ENCODE measurements at regions not wholly inside any gene's neighbourhood (a gene's known extent, or its start where the extent isn't known, plus 50 kb on each side); places are given as distances from the start of the nearest gene placed in this dataset.

DNA sequence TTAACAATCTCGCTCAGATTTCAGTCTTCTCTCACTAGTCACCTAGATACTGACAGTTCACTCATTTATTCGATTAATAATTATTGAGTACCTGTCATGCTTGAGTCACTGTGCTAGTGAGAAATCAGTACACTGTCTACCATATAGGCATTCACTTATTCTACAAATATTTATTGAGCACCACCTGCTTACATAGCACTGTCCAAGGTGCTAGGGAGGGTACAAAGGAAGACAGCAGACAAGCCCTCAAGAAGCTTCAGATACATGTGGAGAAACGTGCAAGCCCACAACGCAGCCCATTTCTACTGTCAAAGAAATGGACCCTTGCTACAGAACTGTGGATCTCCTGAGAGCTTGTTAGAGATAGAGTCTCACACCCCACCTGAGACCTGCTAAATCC is 85.1 kb upstream of the SNAP25 start:
- POLR2A ChIA-PET: no interaction called here
- CTCF ChIA-PET: interaction anchor here (1.1 kb wide), 1 partner anchor 8 kb away, joined by 4 read pairs; no protein-coding TSS in a partner anchor
- TF ChIP-seq, protein P1, sequence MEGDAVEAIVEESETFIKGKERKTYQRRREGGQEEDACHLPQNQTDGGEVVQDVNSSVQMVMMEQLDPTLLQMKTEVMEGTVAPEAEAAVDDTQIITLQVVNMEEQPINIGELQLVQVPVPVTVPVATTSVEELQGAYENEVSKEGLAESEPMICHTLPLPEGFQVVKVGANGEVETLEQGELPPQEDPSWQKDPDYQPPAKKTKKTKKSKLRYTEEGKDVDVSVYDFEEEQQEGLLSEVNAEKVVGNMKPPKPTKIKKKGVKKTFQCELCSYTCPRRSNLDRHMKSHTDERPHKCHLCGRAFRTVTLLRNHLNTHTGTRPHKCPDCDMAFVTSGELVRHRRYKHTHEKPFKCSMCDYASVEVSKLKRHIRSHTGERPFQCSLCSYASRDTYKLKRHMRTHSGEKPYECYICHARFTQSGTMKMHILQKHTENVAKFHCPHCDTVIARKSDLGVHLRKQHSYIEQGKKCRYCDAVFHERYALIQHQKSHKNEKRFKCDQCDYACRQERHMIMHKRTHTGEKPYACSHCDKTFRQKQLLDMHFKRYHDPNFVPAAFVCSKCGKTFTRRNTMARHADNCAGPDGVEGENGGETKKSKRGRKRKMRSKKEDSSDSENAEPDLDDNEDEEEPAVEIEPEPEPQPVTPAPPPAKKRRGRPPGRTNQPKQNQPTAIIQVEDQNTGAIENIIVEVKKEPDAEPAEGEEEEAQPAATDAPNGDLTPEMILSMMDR (IDR thresholded peaks at IDR 0.05; ENCODE audit: control extremely low read depth, extremely low read depth, low read depth, missing control alignments): no peak
- DNase-seq (ENCODE audit: extremely low spot score): no peak

DNA sequence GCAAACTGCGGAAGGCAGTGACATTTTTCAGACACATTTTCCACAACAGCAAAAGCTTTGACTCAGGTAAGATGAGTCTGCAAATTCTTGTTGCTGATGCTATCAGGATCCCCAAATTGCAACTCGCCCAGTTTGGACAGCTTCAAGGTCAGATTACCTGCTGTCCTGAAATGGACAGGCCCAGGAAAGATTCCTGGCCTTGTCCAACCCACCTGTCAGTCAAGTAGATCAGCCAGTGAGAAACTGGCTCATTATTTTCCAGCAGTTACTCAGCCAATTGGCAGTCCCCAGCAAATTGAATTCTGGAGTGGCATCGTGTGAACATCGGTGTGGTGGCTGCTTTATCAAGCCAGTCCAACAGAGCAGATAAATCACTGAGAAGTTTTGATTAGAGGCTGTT is 84.5 kb upstream of the SNAP25 start:
- TF ChIP-seq, protein P1 (IDR thresholded peaks at IDR 0.05; ENCODE audit: control extremely low read depth, extremely low read depth, low read depth, missing control alignments): no peak
- no peak for DNase-seq (ENCODE audit: extremely low spot score)
- CTCF ChIA-PET: interaction anchor here (1.1 kb wide), 1 partner anchor 9 kb away, joined by 4 read pairs; no protein-coding TSS in a partner anchor
- POLR2A ChIA-PET: no interaction called here

GRCh38 chr20:10135438-10135837 is 83.2 kb upstream of the SNAP25 start:
- no peak for DNase-seq (ENCODE audit: extremely low spot score)
- ChIA-PET POLR2A (no interaction called here), CTCF (no interaction called here)
- TF ChIP-seq, protein P1 (IDR thresholded peaks at IDR 0.05; ENCODE audit: control extremely low read depth, extremely low read depth, low read depth, missing control alignments): no peak

- POLR2A ChIA-PET: no interaction called here
- DNase-seq (ENCODE audit: extremely low spot score): no peak
- CTCF ChIA-PET: no interaction called here
- TF ChIP-seq, protein P1 (IDR thresholded peaks at IDR 0.05; ENCODE audit: control extremely low read depth, extremely low read depth, low read depth, missing control alignments): no peak
Measured at GRCh38 chr20:10137032-10137431, 81.6 kb upstream of the SNAP25 start.

- TF ChIP-seq, protein P1 (IDR thresholded peaks at IDR 0.05; ENCODE audit: control extremely low read depth, extremely low read depth, low read depth, missing control alignments): no peak
- POLR2A ChIA-PET: no interaction called here
- CTCF ChIA-PET: interaction anchor here (1.0 to 1.2 kb wide), 2 partner anchors 12 to 33 kb away, joined by 3 to 4 read pairs; no protein-coding TSS in a partner anchor
- no peak for DNase-seq (ENCODE audit: extremely low spot score)
Measured at GRCh38 chr20:10137533-10137932, 81.1 kb upstream of the SNAP25 start.

DNA sequence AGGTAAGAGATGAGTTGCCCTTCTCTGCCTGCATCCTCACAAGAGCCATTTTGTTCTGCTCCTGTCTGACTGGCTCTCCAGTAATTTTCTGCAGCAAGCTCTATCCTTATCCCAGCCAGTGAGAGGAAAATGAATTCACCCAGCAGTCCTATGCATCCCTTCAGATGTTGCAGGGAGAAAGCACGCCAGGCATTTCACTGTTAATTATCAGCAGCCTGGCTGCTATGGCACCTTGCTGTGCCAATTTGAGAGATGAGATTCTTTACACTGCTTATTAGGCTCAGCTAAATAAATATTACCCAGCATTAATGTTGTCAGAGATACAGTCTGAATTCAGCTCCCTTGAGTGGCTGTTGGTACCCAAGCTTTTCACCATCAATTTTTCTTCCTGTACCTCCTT is 61.1 kb upstream of the SNAP25 start:
- ChIA-PET CTCF (no interaction called here), POLR2A (no interaction called here)
- DNase-seq (ENCODE audit: extremely low spot score): no peak
- TF ChIP-seq, protein P1 (IDR thresholded peaks at IDR 0.05; ENCODE audit: control extremely low read depth, extremely low read depth, low read depth, missing control alignments): no peak

GRCh38 chr20:10167040-10167439 is 51.6 kb upstream of the SNAP25 start:
- DNase-seq (ENCODE audit: extremely low spot score): no peak
- ChIA-PET POLR2A (no interaction called here), CTCF (no interaction called here)
- TF ChIP-seq, protein P1 (IDR thresholded peaks at IDR 0.05; ENCODE audit: control extremely low read depth, extremely low read depth, low read depth, missing control alignments): no peak

Data from GM10248 (cell line).